A204.1 (cell line): ENCODE measurements at regions not wholly inside any gene's neighbourhood (a gene's known extent, or its start where the extent isn't known, plus 50 kb on each side); places are given as distances from the start of the nearest gene placed in this dataset.
"Not testable (repeated sequence)": the region's sequence is repeated elsewhere in the genome, so short reads cannot be mapped to it uniquely, and the experiment has no call there.

Experiments used
- FAIRE-seq: peaks from 2 replicates; lab custom pipeline; 2012; peaks lifted over from hg19 to GRCh38; lab: Jason Lieb, UNC

DNA sequence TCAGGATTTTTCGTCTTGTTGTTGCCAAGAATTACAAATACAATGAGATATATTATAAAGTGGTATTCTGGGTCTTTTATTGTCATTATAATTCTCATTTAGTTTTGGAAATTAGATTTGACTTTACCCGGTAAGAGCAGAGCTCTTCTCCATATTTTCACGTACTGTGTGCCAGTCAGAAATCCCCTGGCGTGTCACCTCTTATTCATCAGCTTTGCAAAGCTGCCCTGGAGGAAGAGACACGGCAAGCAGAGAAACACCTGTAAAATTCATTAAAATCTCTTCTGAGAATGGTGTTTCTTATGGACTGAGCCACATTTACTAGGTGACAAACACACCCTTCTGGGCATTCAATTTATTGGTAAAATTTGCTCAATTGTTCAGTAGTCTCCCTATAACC lies 440.4 kb downstream of the HINT1 start:
- FAIRE-seq = no peak

DNA sequence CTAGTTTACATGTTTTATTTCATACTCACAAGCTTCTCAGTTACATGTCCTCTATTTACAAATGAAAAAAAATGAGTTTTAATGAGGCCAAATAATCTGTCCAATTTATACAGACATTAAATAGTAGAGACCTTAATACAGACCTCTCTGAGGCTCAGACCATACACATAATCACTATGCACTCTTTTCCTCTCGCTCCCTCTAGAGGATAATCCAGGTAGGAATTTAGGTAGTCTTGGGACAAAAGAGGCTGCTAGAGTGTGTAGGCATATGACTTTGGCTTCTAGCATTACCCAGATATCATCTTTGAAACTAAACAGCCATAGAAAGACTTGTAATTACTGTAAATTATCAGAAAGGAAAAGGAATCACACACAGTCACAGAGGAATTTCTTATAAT lies 444.7 kb downstream of the HINT1 start:
- FAIRE-seq = peak; percentile 77

DNA sequence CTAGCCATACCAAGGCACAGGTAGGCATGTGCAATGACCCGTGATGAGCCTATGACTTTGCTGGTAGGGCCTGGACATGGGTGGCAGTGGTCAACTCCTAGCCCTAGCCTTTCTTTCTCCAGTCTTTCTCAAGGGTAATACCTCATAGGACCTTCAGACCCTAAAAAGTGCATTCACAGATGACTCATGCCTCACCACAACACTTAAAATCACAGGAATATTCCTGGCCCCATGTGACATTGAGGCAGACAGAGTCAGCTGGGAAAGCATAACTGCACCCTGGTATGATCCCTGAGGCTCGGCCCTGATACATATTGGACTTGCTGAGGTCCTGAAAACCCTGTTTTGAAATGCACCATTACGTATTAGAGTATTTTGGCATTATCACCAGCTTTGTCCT lies 449.5 kb downstream of the HINT1 start:
- no peak for FAIRE-seq

DNA sequence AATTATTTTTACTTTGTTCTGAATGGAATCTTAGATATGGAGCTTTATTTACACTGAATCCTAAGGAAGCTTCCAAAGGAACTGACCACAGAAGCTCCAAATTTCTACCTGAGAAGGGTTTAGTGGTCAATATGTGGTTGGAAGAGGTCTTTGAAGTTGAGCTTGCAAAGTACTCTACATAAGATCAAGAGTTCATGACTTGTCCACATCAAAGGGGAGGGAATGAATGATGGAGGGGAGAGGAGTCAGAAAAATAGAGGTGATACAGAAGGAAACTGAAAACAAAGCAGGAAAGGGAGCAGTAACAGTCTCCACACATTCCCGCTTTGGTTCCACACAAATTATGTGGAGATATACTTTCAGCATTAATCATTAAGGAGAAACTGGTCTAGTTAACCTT lies 450.9 kb downstream of the HINT1 start:
- FAIRE-seq = no peak

DNA sequence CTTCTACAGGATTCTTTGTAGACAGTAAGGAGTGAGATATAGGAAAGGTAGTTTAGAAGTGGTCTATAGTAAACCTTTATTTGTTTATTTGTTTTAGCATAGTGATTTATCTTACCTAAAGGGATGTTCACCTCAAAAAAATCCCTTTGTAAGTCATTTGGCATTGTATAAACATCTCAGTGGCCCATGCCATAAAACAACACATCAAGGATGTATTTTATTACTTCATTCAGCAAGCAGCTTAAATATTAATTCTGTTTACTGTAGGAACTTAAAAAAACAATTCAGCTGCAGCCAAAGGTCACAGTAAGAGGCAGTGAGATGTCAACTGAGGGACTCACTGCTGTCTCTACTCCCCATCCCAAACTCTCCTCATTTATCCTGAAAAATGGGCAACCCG lies 452.7 kb downstream of the HINT1 start:
- FAIRE-seq = no peak

DNA sequence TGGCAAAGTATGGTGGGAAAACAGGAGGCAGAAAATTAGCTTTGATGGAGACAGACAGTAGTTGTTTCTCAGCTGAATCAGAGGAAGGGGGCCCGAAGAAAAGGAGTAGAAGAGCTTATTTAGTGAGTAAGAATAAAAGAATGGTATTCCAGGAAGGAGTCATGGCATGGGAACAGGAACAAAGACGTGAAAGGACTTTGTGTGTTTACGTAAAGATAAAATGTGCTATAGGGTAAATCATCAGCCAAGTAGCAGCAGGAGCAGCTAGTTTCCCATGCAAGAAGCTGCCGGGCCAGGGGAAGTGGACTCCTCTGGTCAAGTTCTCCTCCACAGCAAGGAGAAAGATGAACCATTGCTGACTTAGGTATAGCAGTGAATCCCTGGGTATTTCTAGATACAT lies 454.5 kb downstream of the HINT1 start:
- no peak for FAIRE-seq

DNA sequence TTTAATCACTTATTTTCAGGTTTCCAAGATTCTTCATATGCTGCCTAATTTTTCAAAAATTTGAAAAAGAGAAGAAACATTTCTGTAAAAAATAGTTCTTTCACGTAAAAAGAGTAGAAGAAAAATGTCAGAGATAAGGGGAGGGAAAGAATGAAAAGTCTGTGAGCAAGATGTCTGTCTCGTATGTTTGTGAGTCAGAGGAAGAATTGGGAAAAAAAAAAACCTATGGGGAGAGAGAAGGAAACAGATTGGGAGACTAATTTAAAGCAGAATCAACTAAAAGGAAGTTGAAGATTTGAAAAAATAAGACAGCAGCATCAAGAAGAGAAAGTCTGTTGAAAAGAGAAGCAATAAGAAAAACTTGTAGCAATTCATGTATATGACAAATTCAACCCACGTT lies 456.3 kb downstream of the HINT1 start:
- FAIRE-seq = no peak

DNA sequence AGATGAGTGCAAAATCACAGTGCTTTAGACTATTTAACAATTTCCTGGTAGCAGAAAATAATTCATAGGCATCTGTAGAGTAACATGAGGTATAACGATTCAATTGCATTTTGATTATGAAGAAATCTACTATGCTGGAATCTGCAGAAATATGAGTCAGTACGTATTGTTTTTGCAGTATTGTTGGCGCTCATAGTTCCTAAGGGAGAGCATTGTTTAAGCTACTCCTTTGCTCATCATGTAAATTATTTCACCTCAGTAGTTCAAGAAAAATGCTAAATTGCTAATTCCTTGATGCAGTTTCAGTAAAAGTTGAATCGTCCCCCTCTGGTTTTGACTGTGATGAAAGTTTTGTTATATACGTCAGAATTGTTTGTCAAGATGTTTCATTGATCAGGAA lies 458.4 kb downstream of the HINT1 start:
- no peak for FAIRE-seq

DNA sequence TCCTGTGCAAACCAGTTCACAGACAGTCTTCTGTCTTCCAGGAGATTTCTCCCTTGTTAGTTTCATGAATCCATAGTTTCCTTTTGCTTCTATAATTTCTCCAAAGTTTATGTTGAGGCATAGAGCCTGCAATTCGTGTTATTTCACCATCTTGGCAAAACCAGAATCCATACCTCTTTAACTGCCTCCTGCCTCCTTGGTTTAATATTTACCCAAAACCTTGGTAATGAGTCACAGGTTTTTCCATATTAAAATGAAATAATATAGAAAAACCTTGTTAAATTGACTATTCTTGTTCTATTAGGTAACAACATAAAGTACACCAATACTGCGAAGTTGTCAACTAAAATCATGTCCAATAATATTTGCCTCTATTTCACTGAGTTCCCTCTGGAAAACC lies 459.7 kb downstream of the HINT1 start:
- no peak for FAIRE-seq

DNA sequence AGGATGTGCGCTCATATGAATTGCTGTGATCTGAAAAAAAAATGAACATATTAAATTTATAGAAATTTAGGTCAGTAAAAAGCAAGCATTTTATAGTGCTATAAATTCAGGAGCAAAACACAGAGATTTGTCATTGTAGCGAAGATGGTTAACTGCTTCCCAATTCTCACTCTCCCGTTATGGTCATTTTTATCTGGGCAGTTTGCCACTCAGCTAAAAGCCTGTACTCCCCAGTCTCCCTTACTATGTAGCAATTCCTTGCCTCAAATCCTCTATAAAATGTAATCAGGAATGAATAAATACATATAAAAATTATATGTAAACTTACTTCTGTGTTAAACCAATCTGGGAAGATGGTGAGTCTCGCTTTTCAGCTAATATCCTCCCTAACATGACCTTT lies 471.5 kb downstream of the HINT1 start:
- no peak for FAIRE-seq

DNA sequence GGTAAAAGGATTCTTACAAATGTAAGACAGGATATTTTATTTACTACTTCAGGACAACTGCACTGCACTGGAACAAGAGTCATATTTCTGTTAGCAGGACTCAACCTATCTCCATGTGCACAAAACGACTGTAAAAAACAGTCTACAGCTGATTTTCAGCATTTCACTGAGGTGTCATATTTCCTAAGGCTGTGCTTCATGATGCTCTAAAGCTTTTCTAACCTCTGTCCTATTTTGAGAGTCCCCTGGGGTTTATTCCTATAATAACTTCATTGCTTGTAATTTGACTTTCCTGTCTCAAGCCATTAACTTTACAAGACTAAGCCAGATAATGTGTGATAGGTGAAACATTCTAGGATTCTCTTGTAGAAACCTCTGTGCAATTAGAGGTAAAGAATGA lies 472.3 kb downstream of the HINT1 start:
- no peak for FAIRE-seq

DNA sequence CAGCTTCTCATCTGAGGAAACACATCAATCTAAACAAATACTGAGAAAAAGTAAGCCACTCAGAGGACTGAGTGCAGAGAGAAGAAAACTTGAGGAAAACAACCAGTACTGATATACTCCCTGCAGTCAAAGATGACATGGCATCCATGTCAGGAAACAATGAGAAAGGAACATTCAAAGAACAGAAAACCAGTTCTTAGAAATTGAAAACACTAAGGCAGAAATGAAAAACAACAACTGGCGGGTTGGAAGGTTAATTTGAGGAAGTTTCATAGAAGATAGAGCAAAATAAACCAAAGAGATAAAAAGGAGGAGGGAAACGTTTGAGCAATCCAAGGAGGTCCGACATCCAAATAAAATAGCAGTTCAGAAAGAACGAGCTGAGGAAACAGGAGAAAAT lies 475.2 kb downstream of the HINT1 start:
- no peak for FAIRE-seq

DNA sequence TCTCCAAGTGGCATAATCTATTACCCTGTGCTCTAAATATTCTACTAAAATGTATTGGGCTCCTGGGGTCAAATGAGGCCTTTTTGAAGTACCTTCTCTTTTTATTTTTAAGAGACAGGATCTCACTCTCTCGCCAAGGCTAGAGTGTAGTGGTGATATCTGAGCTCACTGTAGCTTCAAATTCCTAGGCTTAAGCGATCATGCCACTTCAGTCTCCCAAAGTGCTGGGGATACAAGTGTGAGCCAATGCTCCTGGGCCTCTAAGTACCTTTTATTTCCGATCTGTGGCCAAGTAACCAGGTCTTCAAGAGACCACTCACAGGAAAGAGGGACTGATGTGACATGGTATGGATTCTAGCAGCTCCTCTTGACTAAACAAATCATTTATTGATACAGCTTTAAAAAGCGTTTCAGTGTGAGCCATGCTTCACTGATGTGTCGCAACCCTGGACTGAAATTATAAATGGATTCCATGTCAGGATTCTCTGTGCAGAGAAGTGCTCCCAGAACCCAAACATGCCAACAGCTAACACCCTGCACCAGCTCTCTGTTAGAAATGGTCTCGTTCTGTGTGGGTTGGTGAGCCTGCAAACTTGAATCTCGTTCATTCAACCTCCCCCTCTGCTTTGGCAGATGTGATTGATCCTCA lies 477.8 kb downstream of the HINT1 start:
- FAIRE-seq = no peak

DNA sequence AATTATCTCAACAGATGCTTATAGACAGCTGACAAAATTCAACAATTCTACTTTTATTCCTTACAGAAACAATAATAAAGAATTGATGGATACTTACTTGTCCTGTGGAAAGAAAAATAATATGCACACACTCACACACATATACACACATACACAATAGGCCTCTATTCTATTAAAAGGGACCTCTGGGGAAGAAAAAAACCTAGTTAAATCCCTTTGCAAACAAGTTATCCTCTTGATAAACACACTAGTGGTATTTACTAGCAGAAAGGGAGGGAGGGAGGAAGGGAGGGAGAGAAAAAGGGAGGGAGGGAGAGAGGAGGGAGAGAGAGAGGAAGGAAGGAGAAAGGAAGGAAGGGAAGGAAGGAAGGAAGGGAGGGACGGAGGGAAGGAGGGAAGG lies 486.4 kb downstream of the HINT1 start:
- FAIRE-seq = no peak

DNA sequence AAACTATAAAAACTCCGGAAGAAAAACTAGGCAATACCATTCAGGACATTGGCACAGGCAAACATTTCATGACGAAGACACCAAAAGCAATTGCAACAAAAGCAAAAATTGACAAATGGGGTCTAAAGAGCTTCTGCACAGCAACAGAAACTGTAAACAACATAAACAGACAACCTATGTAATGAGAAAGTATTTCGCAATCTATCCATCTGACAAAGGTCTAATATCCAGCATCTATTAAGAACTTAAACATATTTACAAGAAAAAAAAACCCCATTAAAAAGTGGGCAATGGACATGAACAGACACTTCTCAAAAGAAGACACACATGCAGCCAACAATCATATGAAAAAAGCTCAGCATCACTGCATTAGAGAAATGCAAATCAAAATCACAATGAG lies 498.6 kb downstream of the HINT1 start:
- FAIRE-seq = no peak

DNA sequence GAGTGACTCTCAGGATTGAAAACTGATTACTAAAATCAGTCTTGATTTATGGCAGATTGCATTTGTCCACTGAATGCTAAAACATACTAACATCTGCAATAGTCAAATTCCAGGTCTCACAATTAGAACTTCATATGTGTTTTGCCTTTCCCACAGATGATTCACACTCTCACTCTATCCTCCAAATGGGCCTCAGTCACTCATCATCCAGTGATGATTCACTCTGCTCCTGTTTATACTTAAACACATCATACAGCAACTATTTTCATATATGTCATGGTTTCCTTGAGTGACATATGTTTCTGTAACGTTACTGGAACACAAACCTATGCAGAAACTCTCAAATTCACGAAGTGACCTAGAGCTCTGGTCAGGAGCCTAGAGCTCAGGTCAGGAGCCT lies 512.9 kb downstream of the HINT1 start:
- no peak for FAIRE-seq

DNA sequence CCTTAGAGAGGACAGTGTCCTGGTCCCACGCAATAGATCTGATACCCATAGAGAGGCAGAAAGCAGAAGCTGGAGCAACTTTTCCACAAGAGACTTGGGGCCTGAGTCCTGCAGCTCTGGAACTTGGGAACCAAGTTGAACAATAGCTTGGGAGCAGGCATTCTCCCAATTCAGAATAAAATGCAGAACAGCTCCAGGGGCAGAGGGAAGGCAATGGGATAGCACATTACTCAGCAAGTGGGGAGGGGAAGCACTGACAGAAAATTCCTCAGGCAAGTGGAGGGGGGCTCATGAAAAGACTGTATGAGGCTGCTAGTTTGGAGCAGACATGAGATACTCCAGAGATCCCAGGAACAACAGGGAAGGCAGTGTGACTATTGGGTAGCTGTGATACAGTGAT lies 513.6 kb downstream of the HINT1 start:
- no peak for FAIRE-seq

DNA sequence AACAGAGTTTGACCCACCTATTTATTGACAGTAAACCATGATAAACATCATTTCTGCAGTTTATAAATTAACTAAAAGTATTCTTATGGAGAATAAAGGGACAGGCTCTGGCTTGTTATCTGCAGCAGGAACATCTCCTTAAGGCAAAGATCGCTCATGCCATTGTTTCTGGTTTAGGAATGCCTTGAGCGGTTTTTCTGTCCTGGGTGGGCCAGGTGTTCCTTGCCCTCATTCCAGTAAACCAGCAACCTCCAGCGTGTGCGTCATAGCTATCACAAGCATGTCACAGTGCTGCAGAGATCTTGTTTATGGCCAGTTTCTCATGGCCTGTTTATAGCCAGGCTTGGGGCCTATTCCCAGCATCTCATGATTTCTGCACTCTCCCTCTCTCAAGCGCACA lies 521.7 kb downstream of the HINT1 start:
- FAIRE-seq = no peak

DNA sequence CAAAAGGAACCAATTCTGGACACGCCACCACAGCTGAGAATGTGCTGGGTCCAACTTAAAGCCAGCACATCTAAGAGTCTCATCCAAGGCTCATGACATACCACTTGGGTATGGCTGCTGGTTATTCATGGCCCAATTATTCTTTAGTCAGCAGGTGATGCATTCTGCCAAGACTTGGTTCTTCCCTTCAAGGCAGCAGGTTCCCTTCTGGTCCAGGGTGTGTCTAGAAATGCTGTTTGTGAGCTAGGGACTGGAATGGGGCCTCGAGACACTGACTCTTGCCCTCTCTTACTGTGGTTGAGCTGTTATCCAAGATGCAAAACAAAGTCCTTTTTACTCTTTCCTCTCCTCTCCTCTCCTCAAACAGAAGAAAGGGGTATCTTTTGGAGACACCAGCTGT lies 522.6 kb downstream of the HINT1 start:
- FAIRE-seq = no peak

DNA sequence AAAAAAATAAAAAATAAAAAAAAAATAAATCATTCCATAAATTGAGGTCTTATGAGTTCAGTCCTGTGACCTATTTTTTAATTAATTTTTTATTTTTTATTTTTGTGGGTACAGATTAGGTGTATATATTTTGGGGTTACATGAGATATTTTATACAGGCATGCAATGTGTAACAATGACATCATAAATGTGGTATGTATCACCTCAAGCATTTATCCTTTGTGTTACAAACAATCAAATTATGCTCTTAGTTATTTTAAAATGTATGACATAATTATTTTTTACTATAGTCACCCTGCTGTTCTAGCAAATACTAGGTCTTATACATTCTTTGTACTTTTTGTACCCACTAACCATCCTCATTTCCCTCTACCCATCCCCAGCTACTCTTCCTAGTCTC lies 537.9 kb downstream of the HINT1 start:
- FAIRE-seq = no peak

DNA sequence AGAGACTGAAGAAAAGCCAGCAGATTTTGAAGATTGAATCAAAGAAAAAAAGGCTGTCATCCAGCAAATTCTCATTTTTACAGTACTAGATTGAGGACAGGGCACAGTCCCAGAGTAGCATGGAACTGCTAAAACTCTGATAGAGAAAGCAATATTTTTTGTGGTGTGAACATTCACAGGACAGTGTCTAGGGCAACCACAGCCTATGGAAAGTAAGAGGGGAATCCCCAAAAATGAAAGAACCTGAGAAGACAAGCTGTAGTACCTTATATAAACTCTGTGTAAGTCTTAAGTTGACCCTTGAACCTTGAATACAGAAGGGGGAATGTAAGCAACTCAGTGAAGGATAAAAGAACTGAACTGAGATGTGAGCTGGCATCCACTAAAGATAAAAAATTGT lies 540.3 kb downstream of the HINT1 start:
- no peak for FAIRE-seq

DNA sequence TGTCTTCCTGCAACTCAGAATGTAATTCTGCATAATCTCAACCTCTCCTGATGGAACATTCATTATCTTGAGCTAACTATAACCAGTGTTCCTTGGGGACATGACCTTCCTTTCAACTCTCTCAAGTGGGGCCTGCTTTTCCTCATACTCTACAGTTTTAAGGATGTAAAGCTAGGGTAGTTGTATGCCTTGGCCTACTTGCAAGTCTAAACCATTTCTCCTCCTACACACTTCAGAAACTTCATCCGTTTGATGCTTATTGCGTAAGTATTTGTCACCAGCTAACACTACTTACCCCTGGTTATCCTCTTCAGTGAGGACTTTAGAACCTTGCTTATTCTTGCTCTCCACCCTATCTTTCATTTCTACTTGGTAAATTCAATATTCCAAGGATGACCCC lies 548.9 kb downstream of the HINT1 start:
- no peak for FAIRE-seq

DNA sequence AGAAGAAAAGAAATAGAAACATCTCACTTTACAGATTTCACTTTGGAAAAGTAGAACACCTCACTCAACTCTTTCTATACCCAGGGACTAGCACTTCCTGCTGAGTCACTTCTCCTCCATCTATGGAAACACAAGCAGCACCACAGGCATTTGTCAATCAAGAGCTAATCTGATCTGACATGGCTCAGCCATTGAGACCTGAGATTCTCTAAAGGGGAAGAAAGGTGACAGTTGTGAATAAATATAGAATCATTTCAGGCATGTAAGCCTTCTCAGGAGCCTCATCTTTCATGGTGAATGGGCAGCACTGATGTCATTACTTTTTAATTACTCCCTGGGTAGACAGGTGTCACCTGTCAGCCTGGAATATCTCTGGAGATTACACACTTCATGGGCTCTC lies 559.8 kb downstream of the HINT1 start:
- FAIRE-seq = no peak

DNA sequence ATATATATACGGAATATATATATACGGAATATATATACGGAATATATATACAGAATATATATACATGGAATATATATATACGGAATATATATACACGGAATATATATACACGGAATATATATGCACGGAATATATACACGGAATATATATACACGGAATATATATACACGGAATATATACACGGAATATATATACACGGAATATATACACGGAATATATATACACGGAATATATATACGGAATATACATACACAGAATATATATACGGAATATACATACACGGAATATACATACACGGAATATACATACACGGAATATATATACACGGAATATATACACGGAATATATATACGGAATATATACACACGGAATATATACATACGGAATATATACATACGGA lies 568.4 kb downstream of the HINT1 start:
- FAIRE-seq = not testable (repeated sequence)

DNA sequence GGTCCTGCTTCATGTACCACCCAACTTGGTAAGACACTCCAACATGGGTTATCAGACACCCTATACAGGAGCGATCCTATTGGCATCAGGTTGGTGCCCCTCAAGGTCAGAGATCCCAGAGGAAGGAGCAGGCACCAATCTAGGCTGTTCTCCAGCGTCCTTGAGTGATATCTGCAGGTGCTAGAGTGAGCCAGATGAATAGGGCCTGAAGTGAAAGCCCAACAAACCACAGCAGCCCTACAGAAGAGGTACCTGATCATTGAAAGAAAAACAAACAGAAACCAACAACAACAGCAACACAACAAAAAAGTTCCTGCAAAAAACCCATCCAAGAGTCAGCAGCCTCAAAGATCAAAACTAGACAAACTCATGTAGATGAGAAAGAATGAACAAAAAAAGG lies 584.8 kb downstream of the HINT1 start:
- FAIRE-seq = no peak
